ENCODE measurements at regions not wholly inside any gene's neighbourhood (a gene's known extent, or its start where the extent isn't known, plus 50 kb on each side); places are given as distances from the start of the nearest gene placed in this dataset.

- H3K4me3 ChIP-seq (ENCODE audit: low read depth in 1 of 3, low read length in 3 of 3): no peak overlapping the region
- H3K27me3 ChIP-seq (ENCODE audit: control insufficient read depth in 3 of 3, insufficient read depth in 3 of 3, low read length in 3 of 3): no peaks in the 10 kb centered on the region
- H3K36me3 ChIP-seq (ENCODE audit: control insufficient read depth in 3 of 3, insufficient read depth in 2 of 3, low read depth in 1 of 3, low read length in 3 of 3): no peaks in the 10 kb centered on the region
- 42 to 68% (median 51%) methylated on average over 5 of the region's 5 CpGs for WGBS, 3 donors
- no peaks in the 10 kb centered on the region for H3K9me3 ChIP-seq (ENCODE audit: control insufficient read depth in 2 of 2, insufficient read depth in 1 of 2, low read depth in 1 of 2, low read length in 1 of 2)
- H3K27ac ChIP-seq (ENCODE audit: low read depth in 1 of 3, low read length in 2 of 3): no peak overlapping the region
- no peaks in the 10 kb centered on the region for H3K4me1 ChIP-seq (ENCODE audit: control insufficient read depth in 3 of 3, insufficient read depth in 2 of 3, low read depth in 1 of 3, low read length in 2 of 3)
- FAIRE-seq (no peak), DNase-seq (no peak)
Observed at GRCh38 chrX:22699581-22700091, 300.1 kb upstream of the DDX53 start.

- no peak overlapping the region for H3K4me3 ChIP-seq (ENCODE audit: low read depth in 1 of 3, low read length in 3 of 3)
- no peaks in the 10 kb centered on the region for H3K27me3 ChIP-seq (ENCODE audit: control insufficient read depth in 3 of 3, insufficient read depth in 3 of 3, low read length in 3 of 3)
- DNase-seq: no peak
- H3K9me3 ChIP-seq (ENCODE audit: control insufficient read depth in 2 of 2, insufficient read depth in 1 of 2, low read depth in 1 of 2, low read length in 1 of 2): no peaks in the 10 kb centered on the region
- H3K27ac ChIP-seq (ENCODE audit: low read depth in 1 of 3, low read length in 2 of 3): no peak overlapping the region
- whole genome bisulfite sequencing, 3 donors: 76 to 91% (median 77%) methylated on average over 5 of the region's 5 CpGs
- H3K4me1 ChIP-seq (ENCODE audit: control insufficient read depth in 3 of 3, insufficient read depth in 2 of 3, low read depth in 1 of 3, low read length in 2 of 3): no peaks in the 10 kb centered on the region
- no peak for FAIRE-seq
- H3K36me3 ChIP-seq (ENCODE audit: control insufficient read depth in 3 of 3, insufficient read depth in 2 of 3, low read depth in 1 of 3, low read length in 3 of 3): no peaks in the 10 kb centered on the region
Observed at GRCh38 chrX:22712942-22713341, 286.8 kb upstream of the DDX53 start.

- 53 to 75% (median 71%) methylated on average over 2 to 6 of the region's 6 CpGs for WGBS, 3 donors
- Histone ChIP-seq H3K27ac (ENCODE audit: low read depth in 1 of 3, low read length in 2 of 3) (no peak overlapping the region), H3K4me3 (ENCODE audit: low read depth in 1 of 3, low read length in 3 of 3) (no peak overlapping the region), H3K27me3 (ENCODE audit: control insufficient read depth in 3 of 3, insufficient read depth in 3 of 3, low read length in 3 of 3) (no peaks in the 10 kb centered on the region), H3K9me3 (ENCODE audit: control insufficient read depth in 2 of 2, insufficient read depth in 1 of 2, low read depth in 1 of 2, low read length in 1 of 2) (no peaks in the 10 kb centered on the region), H3K4me1 (ENCODE audit: control insufficient read depth in 3 of 3, insufficient read depth in 2 of 3, low read depth in 1 of 3, low read length in 2 of 3) (no peaks in the 10 kb centered on the region), H3K36me3 (ENCODE audit: control insufficient read depth in 3 of 3, insufficient read depth in 2 of 3, low read depth in 1 of 3, low read length in 3 of 3) (no peaks in the 10 kb centered on the region)
- FAIRE-seq (no peak), DNase-seq (no peak)
Observed at GRCh38 chrX:22730542-22730941, 269.2 kb upstream of the DDX53 start.

GRCh38 chrX:22737541-22737940, 262.2 kb upstream of the DDX53 start:
- no peaks in the 10 kb centered on the region for H3K4me1 ChIP-seq (ENCODE audit: control insufficient read depth in 3 of 3, insufficient read depth in 2 of 3, low read depth in 1 of 3, low read length in 2 of 3)
- 70 to 81% (median 73%) methylated on average over 2 of the region's 2 CpGs for WGBS, 3 donors

GRCh38 chrX:22739276-22739675, 260.5 kb upstream of the DDX53 start:
- FAIRE-seq: no peak
- 62 to 81% (median 70%) methylated on average over 3 of the region's 3 CpGs for WGBS, 3 donors

More at GRCh38 chrX:22737541-22737940, 262.2 kb upstream of the DDX53 start:
- no peaks in the 10 kb centered on the region for H3K9me3 ChIP-seq (ENCODE audit: control insufficient read depth in 2 of 2, insufficient read depth in 1 of 2, low read depth in 1 of 2, low read length in 1 of 2)
- DNase-seq (no peak), FAIRE-seq (no peak)
- H3K27ac ChIP-seq (ENCODE audit: low read depth in 1 of 3, low read length in 2 of 3): no peak overlapping the region
- no peaks in the 10 kb centered on the region for H3K27me3 ChIP-seq (ENCODE audit: control insufficient read depth in 3 of 3, insufficient read depth in 3 of 3, low read length in 3 of 3)
- no peaks in the 10 kb centered on the region for H3K36me3 ChIP-seq (ENCODE audit: control insufficient read depth in 3 of 3, insufficient read depth in 2 of 3, low read depth in 1 of 3, low read length in 3 of 3)
- no peak overlapping the region for H3K4me3 ChIP-seq (ENCODE audit: low read depth in 1 of 3, low read length in 3 of 3)

GRCh38 chrX:22740836-22741235, 258.9 kb upstream of the DDX53 start:
- no peak for FAIRE-seq
- no peak for DNase-seq
- Histone ChIP-seq H3K27me3 (ENCODE audit: control insufficient read depth in 3 of 3, insufficient read depth in 3 of 3, low read length in 3 of 3) (no peaks in the 10 kb centered on the region), H3K9me3 (ENCODE audit: control insufficient read depth in 2 of 2, insufficient read depth in 1 of 2, low read depth in 1 of 2, low read length in 1 of 2) (no peaks in the 10 kb centered on the region), H3K36me3 (ENCODE audit: control insufficient read depth in 3 of 3, insufficient read depth in 2 of 3, low read depth in 1 of 3, low read length in 3 of 3) (no peaks in the 10 kb centered on the region), H3K27ac (ENCODE audit: low read depth in 1 of 3, low read length in 2 of 3) (no peak overlapping the region), H3K4me1 (ENCODE audit: control insufficient read depth in 3 of 3, insufficient read depth in 2 of 3, low read depth in 1 of 3, low read length in 2 of 3) (no peaks in the 10 kb centered on the region), H3K4me3 (ENCODE audit: low read depth in 1 of 3, low read length in 3 of 3) (no peak overlapping the region)
- 65 to 76% (median 73%) methylated on average over 4 of the region's 4 CpGs for WGBS, 3 donors

More at GRCh38 chrX:22739276-22739675, 260.5 kb upstream of the DDX53 start:
- Histone ChIP-seq H3K4me3 (ENCODE audit: low read depth in 1 of 3, low read length in 3 of 3) (no peak overlapping the region), H3K27me3 (ENCODE audit: control insufficient read depth in 3 of 3, insufficient read depth in 3 of 3, low read length in 3 of 3) (no peaks in the 10 kb centered on the region), H3K27ac (ENCODE audit: low read depth in 1 of 3, low read length in 2 of 3) (no peak overlapping the region), H3K4me1 (ENCODE audit: control insufficient read depth in 3 of 3, insufficient read depth in 2 of 3, low read depth in 1 of 3, low read length in 2 of 3) (no peaks in the 10 kb centered on the region), H3K36me3 (ENCODE audit: control insufficient read depth in 3 of 3, insufficient read depth in 2 of 3, low read depth in 1 of 3, low read length in 3 of 3) (no peaks in the 10 kb centered on the region), H3K9me3 (ENCODE audit: control insufficient read depth in 2 of 2, insufficient read depth in 1 of 2, low read depth in 1 of 2, low read length in 1 of 2) (no peaks in the 10 kb centered on the region)
- no peak for DNase-seq

- FAIRE-seq (no peak), DNase-seq (no peak)
- Histone ChIP-seq H3K27me3 (ENCODE audit: control insufficient read depth in 3 of 3, insufficient read depth in 3 of 3, low read length in 3 of 3) (no peaks in the 10 kb centered on the region), H3K4me3 (ENCODE audit: low read depth in 1 of 3, low read length in 3 of 3) (no peak overlapping the region), H3K27ac (ENCODE audit: low read depth in 1 of 3, low read length in 2 of 3) (no peak overlapping the region), H3K36me3 (ENCODE audit: control insufficient read depth in 3 of 3, insufficient read depth in 2 of 3, low read depth in 1 of 3, low read length in 3 of 3) (no peaks in the 10 kb centered on the region), H3K4me1 (ENCODE audit: control insufficient read depth in 3 of 3, insufficient read depth in 2 of 3, low read depth in 1 of 3, low read length in 2 of 3) (no peaks in the 10 kb centered on the region), H3K9me3 (ENCODE audit: control insufficient read depth in 2 of 2, insufficient read depth in 1 of 2, low read depth in 1 of 2, low read length in 1 of 2) (no peaks in the 10 kb centered on the region)
- WGBS, 3 donors: 60 to 88% (median 78%) methylated on average over 1 of the region's 1 CpG
Observed at GRCh38 chrX:22742174-22742573, 257.6 kb upstream of the DDX53 start.

GRCh38 chrX:22746081-22746480, 253.7 kb upstream of the DDX53 start:
- no peaks in the 10 kb centered on the region for H3K27me3 ChIP-seq (ENCODE audit: control insufficient read depth in 3 of 3, insufficient read depth in 3 of 3, low read length in 3 of 3)
- 80 to 84% (median 83%) methylated on average over 4 of the region's 4 CpGs for WGBS, 3 donors
- H3K9me3 ChIP-seq (ENCODE audit: control insufficient read depth in 2 of 2, insufficient read depth in 1 of 2, low read depth in 1 of 2, low read length in 1 of 2): no peaks in the 10 kb centered on the region
- no peak overlapping the region for H3K27ac ChIP-seq (ENCODE audit: low read depth in 1 of 3, low read length in 2 of 3)
- FAIRE-seq (no peak), DNase-seq (no peak)
- peaks cover 0 to 7% (median 0%) of the 10 kb centered on the region in 3 donors for H3K4me1 ChIP-seq (ENCODE audit: control insufficient read depth in 3 of 3, insufficient read depth in 2 of 3, low read depth in 1 of 3, low read length in 2 of 3)
- H3K4me3 ChIP-seq (ENCODE audit: low read depth in 1 of 3, low read length in 3 of 3): no peak overlapping the region
- no peaks in the 10 kb centered on the region for H3K36me3 ChIP-seq (ENCODE audit: control insufficient read depth in 3 of 3, insufficient read depth in 2 of 3, low read depth in 1 of 3, low read length in 3 of 3)

Measured in small intestine (tissue), 7 donors.